HepG2 (cell line): ENCODE measurements at regions not wholly inside any gene's neighbourhood (a gene's known extent, or its start where the extent isn't known, plus 50 kb on each side); places are given as distances from the start of the nearest gene placed in this dataset.

Experiments used
- ATAC-seq: fragments of 200-7000 bp; cut with Tn5 transposase; 3 replicates; pipeline ENCODE4 v1.9.1; 2020; ENCODE audit warnings: mild to moderate bottlenecking, moderate library complexity
- BruUV-seq: library from RNA; stranded (reverse); fragments of 400-500 nt; replicated peaks from 2 replicates; lab custom pipeline; 2021; lab: Mats Ljungman, UMichigan
- CTCF ChIA-PET: fragments of 300-600 bp; formaldehyde crosslinking; extraction: SDS; loops from one replicate; lab custom pipeline; 2021; ENCODE audit warnings: low total read pairs, inconsistent platforms, low intra/inter-chr PET ratio; lab: Yijun Ruan, JAX
- POLR2A ChIA-PET: fragments of 350-600 bp; sonication (Branson Sonifier 250); formaldehyde crosslinking; loops from one replicate; lab custom pipeline; 2020; ENCODE audit warnings: antibody characterized with exemption, inconsistent platforms; lab: Yijun Ruan, JAX
- DNase-seq: peaks from one replicate; pipeline ENCODE4 v3.0.0-alpha.2; 2015; ENCODE audit warnings: low spot score
- FAIRE-seq: peaks from 3 replicates; lab custom pipeline; 2011; peaks lifted over from hg19 to GRCh38; lab: Jason Lieb, UNC
- H2AFZ ChIP-seq: one replicate; pipeline ENCODE4 v1.6.1; 2011; ENCODE audit warnings: low read length, inconsistent platforms
- H3K27ac ChIP-seq: fragments of 300-600 bp; 3 replicates; pipeline ENCODE4 v1.8.0; 2011; ENCODE audit warnings: mixed run types, mild to moderate bottlenecking, mixed read lengths, low read length, inconsistent platforms; ENCODE audit not compliant: insufficient read depth; ENCODE audit errors: extremely low read length
- H3K27me3 ChIP-seq, 2 experiments: fragments of 200-600 bp in 1 of 2; 2 replicates in 1 of 2; 3 replicates in 1 of 2; pipeline versions ENCODE4 v1.6.0 to v1.8.0; 2011; ENCODE audit warnings: low read length in 2 of 2, mild to moderate bottlenecking in 2 of 2, moderate library complexity in 2 of 2, inconsistent platforms in 1 of 2; ENCODE audit not compliant: insufficient read depth in 2 of 2, control insufficient read depth in 1 of 2
- H3K36me3 ChIP-seq, 2 experiments: fragments of 200-600 bp in 1 of 2; replicated peaks in 1 of 2; 2 replicates in 1 of 2; 3 replicates in 1 of 2; pipeline versions ENCODE4 v1.5.1 to v1.8.0; 2011; ENCODE audit warnings: low read length in 2 of 2, inconsistent platforms in 1 of 2; ENCODE audit not compliant: insufficient read depth in 2 of 2, control insufficient read depth in 1 of 2
- H3K4me1 ChIP-seq: 2 replicates; pipeline ENCODE4 v1.5.1; 2012; ENCODE audit warnings: low read length, inconsistent platforms; ENCODE audit not compliant: insufficient read depth
- H3K4me2 ChIP-seq: 2 replicates; pipeline ENCODE4 v1.6.0; 2011; ENCODE audit warnings: low read depth, low read length, inconsistent platforms
- H3K4me3 ChIP-seq, 3 experiments: fragments of 200-600 bp in 1 of 3; sonication (generic), shearing (Covaris generic) in 1 of 3; replicated peaks in 1 of 3; 2 replicates each; pipeline ENCODE4 v1.5.1; 2011 to 2016; ENCODE audit warnings: low read length in 3 of 3, inconsistent platforms in 2 of 3, low read depth in 2 of 3, mild to moderate bottlenecking in 2 of 3, control low read depth in 1 of 3, mixed read lengths in 1 of 3; ENCODE audit not compliant: insufficient read depth in 1 of 3
- H3K79me2 ChIP-seq: one replicate; pipeline ENCODE4 v1.6.1; 2011; ENCODE audit warnings: low read length, inconsistent platforms; ENCODE audit not compliant: insufficient read depth
- H3K9ac ChIP-seq: 2 replicates; pipeline ENCODE4 v1.6.0; 2011; ENCODE audit warnings: mild to moderate bottlenecking, low read depth, low read length, inconsistent platforms; ENCODE audit not compliant: insufficient read depth
- H3K9me3 ChIP-seq: 2 replicates; pipeline ENCODE4 v1.5.1; 2012; ENCODE audit warnings: mild to moderate bottlenecking, low read length
- H4K20me1 ChIP-seq: 2 replicates; pipeline ENCODE4 v1.6.0; 2011; ENCODE audit warnings: inconsistent platforms, mild to moderate bottlenecking, low read length, moderate library complexity; ENCODE audit not compliant: insufficient read depth
- MAFK ChIP-seq, 2 experiments: IDR thresholded peaks in 1 of 2; conservative IDR thresholded peaks in 1 of 2; 2 replicates each; pipeline ENCODE4 v1.6.1; 2011; ENCODE audit warnings: improper control_type of control experiment in 2 of 2, low read length in 2 of 2
- YY1 ChIP-seq: IDR thresholded peaks from 2 replicates; pipeline ENCODE4 v1.6.1; 2011; ENCODE audit warnings: low read length, low read depth, moderate library complexity, mild to moderate bottlenecking; ENCODE audit not compliant: insufficient read depth, insufficient replicate concordance
- ZFP82 ChIP-seq: sonication (generic); formaldehyde crosslinking; IDR thresholded peaks from 2 replicates; pipeline ENCODE4 v1.5.1; 2020; ENCODE audit warnings: mild to moderate bottlenecking, missing genetic modification reagents, borderline replicate concordance
- ZNF20 ChIP-seq: sonication (generic); formaldehyde crosslinking; IDR thresholded peaks from 2 replicates; pipeline ENCODE4 v1.4.0; 2020; ENCODE audit warnings: mild to moderate bottlenecking, moderate library complexity, missing genetic modification reagents
- ZNF296 ChIP-seq: sonication (generic); formaldehyde crosslinking; conservative IDR thresholded peaks from 2 replicates; pipeline ENCODE4 v1.5.0; 2020; ENCODE audit warnings: mild to moderate bottlenecking, missing genetic modification reagents
- ZNF337 ChIP-seq: sonication (generic); formaldehyde crosslinking; IDR thresholded peaks from 2 replicates; pipeline ENCODE4 v1.5.1; 2020; ENCODE audit warnings: missing genetic modification reagents, low read depth, mild to moderate bottlenecking, borderline replicate concordance
- ZNF567 ChIP-seq: sonication (generic); formaldehyde crosslinking; IDR thresholded peaks from 2 replicates; pipeline ENCODE4 v1.8.1; 2023; ENCODE audit warnings: mild to moderate bottlenecking, missing genetic modification reagents, borderline replicate concordance
- whole genome bisulfite sequencing: methylation state at CpG from one replicate; pipeline ENCODE4 v1.1.6; 2017; ENCODE audit warnings: low lambda C conversion rate; 5-methylcytosine and 5-hydroxymethylcytosine counted together
- in situ Hi-C: cut with HindIII; loops from 2 replicates; pipeline ENCODE4 v1.10.0; 2017; ENCODE audit warnings: low pct_unique_long_range_greater_than_20kb; ENCODE audit not compliant: extremely low pct_ligation_motif_present
- intact Hi-C: fragments of 100-400 bp; cut with micrococcal nuclease; formaldehyde crosslinking; loops from one replicate; pipeline ENCODE4 v1.10.0; 2022; ENCODE audit not compliant: unreplicated experiment
- TF ChIP-seq, protein P1 (sequence below): sonication (generic); formaldehyde crosslinking; conservative IDR thresholded peaks from 2 replicates; pipeline ENCODE4 v1.4.0; 2020; ENCODE audit warnings: missing genetic modification reagents
- TF ChIP-seq, protein P2 (sequence below): sonication (generic); formaldehyde crosslinking; IDR thresholded peaks from 2 replicates; pipeline ENCODE4 v1.8.1; 2023; ENCODE audit warnings: mild to moderate bottlenecking, inconsistent platforms, moderate library complexity, missing genetic modification reagents, borderline replicate concordance
- TF ChIP-seq, protein P3 (sequence below): sonication (generic); formaldehyde crosslinking; IDR thresholded peaks from 2 replicates; pipeline ENCODE4 v1.4.0; 2020; ENCODE audit warnings: mild to moderate bottlenecking, missing genetic modification reagents
- TF ChIP-seq, protein P4 (sequence below), 2 experiments: sonication (generic) in 1 of 2; formaldehyde crosslinking in 1 of 2; IDR thresholded peaks; 2 replicates each; pipeline versions ENCODE4 v1.4.0 to v1.6.1; 2018 to 2020; ENCODE audit warnings: missing genetic modification reagents in 2 of 2, borderline replicate concordance in 1 of 2, low read depth in 1 of 2, mild to moderate bottlenecking in 1 of 2, missing biosample characterization in 1 of 2
- TF ChIP-seq, protein P5 (sequence below): sonication (generic); formaldehyde crosslinking; IDR thresholded peaks from 2 replicates; pipeline ENCODE4 v1.4.0; 2020; ENCODE audit warnings: missing genetic modification reagents

DNA sequence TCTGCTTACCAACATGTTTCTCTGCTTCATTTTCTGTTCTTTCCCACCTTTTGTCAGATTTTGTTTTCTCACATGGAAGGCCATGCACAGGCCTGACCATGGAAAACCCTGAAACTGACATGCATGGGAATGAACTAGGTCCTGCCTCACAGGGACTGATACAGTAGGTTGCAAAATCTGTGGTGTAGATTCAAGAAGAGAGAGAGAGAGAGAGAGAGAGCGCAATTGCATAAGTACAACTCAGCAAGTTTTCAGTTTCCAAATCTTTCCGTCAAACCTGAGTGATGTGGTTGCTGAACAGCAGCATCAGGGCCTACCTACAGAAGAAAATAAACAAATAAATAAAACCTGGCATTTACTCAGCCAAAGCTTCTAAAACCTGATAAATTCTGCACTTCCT lies 87.5 kb upstream of the RNF152 start:
- intact Hi-C loops = no loop called here
- no TSS peak for BruUV-seq
- no peak overlapping the region for H3K9ac ChIP-seq
- TF ChIP-seq ZNF296 (no peak), YY1 (no peak), ZFP82 (CRISPR knock-in tag) (no peak), ZNF337 (CRISPR knock-in tag) (no peak), ZNF20 (CRISPR knock-in tag) (no peak), ZNF567 (CRISPR knock-in tag) (no peak), MAFK (conservative IDR thresholded peaks at IDR 0.05 in 1 of 2, IDR thresholded peaks at IDR 0.05 in 1 of 2; ENCODE audit: low read length in 2 of 2) (no peak)
- TF ChIP-seq, protein P1, sequence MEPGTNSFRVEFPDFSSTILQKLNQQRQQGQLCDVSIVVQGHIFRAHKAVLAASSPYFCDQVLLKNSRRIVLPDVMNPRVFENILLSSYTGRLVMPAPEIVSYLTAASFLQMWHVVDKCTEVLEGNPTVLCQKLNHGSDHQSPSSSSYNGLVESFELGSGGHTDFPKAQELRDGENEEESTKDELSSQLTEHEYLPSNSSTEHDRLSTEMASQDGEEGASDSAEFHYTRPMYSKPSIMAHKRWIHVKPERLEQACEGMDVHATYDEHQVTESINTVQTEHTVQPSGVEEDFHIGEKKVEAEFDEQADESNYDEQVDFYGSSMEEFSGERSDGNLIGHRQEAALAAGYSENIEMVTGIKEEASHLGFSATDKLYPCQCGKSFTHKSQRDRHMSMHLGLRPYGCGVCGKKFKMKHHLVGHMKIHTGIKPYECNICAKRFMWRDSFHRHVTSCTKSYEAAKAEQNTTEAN (CRISPR knock-in tag) = no peak
- TF ChIP-seq, protein P2, sequence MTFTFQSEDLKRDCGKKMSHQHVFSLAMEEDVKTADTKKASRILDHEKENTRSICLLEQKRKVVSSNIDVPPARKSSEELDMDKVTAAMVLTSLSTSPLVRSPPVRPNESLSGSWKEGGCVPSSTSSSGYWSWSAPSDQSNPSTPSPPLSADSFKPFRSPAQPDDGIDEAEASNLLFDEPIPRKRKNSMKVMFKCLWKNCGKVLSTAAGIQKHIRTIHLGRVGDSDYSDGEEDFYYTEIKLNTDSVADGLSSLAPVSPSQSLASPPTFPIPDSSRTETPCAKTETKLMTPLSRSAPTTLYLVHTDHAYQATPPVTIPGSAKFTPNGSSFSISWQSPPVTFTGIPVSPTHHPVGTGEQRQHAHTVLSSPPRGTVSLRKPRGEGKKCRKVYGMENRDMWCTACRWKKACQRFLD (CRISPR knock-in tag) = no peak
- TF ChIP-seq, protein P3, sequence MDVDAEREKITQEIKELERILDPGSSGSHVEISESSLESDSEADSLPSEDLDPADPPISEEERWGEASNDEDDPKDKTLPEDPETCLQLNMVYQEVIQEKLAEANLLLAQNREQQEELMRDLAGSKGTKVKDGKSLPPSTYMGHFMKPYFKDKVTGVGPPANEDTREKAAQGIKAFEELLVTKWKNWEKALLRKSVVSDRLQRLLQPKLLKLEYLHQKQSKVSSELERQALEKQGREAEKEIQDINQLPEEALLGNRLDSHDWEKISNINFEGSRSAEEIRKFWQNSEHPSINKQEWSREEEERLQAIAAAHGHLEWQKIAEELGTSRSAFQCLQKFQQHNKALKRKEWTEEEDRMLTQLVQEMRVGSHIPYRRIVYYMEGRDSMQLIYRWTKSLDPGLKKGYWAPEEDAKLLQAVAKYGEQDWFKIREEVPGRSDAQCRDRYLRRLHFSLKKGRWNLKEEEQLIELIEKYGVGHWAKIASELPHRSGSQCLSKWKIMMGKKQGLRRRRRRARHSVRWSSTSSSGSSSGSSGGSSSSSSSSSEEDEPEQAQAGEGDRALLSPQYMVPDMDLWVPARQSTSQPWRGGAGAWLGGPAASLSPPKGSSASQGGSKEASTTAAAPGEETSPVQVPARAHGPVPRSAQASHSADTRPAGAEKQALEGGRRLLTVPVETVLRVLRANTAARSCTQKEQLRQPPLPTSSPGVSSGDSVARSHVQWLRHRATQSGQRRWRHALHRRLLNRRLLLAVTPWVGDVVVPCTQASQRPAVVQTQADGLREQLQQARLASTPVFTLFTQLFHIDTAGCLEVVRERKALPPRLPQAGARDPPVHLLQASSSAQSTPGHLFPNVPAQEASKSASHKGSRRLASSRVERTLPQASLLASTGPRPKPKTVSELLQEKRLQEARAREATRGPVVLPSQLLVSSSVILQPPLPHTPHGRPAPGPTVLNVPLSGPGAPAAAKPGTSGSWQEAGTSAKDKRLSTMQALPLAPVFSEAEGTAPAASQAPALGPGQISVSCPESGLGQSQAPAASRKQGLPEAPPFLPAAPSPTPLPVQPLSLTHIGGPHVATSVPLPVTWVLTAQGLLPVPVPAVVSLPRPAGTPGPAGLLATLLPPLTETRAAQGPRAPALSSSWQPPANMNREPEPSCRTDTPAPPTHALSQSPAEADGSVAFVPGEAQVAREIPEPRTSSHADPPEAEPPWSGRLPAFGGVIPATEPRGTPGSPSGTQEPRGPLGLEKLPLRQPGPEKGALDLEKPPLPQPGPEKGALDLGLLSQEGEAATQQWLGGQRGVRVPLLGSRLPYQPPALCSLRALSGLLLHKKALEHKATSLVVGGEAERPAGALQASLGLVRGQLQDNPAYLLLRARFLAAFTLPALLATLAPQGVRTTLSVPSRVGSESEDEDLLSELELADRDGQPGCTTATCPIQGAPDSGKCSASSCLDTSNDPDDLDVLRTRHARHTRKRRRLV (CRISPR knock-in tag) = no peak
- TF ChIP-seq, protein P4, sequence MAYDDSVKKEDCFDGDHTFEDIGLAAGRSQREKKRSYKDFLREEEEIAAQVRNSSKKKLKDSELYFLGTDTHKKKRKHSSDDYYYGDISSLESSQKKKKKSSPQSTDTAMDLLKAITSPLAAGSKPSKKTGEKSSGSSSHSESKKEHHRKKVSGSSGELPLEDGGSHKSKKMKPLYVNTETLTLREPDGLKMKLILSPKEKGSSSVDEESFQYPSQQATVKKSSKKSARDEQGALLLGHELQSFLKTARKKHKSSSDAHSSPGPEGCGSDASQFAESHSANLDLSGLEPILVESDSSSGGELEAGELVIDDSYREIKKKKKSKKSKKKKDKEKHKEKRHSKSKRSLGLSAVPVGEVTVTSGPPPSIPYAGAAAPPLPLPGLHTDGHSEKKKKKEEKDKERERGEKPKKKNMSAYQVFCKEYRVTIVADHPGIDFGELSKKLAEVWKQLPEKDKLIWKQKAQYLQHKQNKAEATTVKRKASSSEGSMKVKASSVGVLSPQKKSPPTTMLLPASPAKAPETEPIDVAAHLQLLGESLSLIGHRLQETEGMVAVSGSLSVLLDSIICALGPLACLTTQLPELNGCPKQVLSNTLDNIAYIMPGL (CRISPR knock-in tag; IDR thresholded peaks at IDR 0.05; ENCODE audit: borderline replicate concordance in 1 of 2, low read depth in 1 of 2) = no peak
- TF ChIP-seq, protein P5, sequence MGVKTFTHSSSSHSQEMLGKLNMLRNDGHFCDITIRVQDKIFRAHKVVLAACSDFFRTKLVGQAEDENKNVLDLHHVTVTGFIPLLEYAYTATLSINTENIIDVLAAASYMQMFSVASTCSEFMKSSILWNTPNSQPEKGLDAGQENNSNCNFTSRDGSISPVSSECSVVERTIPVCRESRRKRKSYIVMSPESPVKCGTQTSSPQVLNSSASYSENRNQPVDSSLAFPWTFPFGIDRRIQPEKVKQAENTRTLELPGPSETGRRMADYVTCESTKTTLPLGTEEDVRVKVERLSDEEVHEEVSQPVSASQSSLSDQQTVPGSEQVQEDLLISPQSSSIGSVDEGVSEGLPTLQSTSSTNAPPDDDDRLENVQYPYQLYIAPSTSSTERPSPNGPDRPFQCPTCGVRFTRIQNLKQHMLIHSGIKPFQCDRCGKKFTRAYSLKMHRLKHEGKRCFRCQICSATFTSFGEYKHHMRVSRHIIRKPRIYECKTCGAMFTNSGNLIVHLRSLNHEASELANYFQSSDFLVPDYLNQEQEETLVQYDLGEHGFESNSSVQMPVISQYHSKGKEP (CRISPR knock-in tag) = no peak

More for the DNA sequence above, 87.5 kb upstream of the RNF152 start:
- no peak for DNase-seq
- no peaks in the 10 kb centered on the region for H3K36me3 ChIP-seq
- no peaks in the 10 kb centered on the region for H3K9me3 ChIP-seq
- in situ Hi-C loops = no loop called here
- H3K4me1 ChIP-seq = no peaks in the 10 kb centered on the region
- 23% methylated on average over 2 of the region's 2 CpGs for WGBS
- FAIRE-seq = no peak
- H3K27ac ChIP-seq = no peak overlapping the region
- H2AFZ ChIP-seq = no peak overlapping the region
- ChIA-PET POLR2A (no interaction called here), CTCF (no interaction called here)
- no peaks in the 10 kb centered on the region for H3K27me3 ChIP-seq
- no peaks in the 10 kb centered on the region for H4K20me1 ChIP-seq
- no peaks in the 10 kb centered on the region for H3K79me2 ChIP-seq
- ATAC-seq = no peak
- H3K4me2 ChIP-seq = no peak overlapping the region
- no peak overlapping the region for H3K4me3 ChIP-seq
